Sigmoid colon (tissue), 6 donors: ENCODE measurements at regions not wholly inside any gene's neighbourhood (a gene's known extent, or its start where the extent isn't known, plus 50 kb on each side); places are given as distances from the start of the nearest gene placed in this dataset.

Source experiments
- DNase-seq: peaks from one replicate; pipeline ENCODE4 v3.0.0-alpha.2; 2019
- H3K27ac ChIP-seq, 4 donors: fragments of 200-600 bp; sonication (generic); one replicate each; pipeline ENCODE4 v1.5.1; 2016 to 2019; ENCODE audit warnings: mild to moderate bottlenecking in 1 of 4
- H3K27me3 ChIP-seq, 3 donors: fragments of 200-600 bp; sonication (generic); one replicate each; pipeline ENCODE4 v1.5.1; 2019; ENCODE audit warnings: mild to moderate bottlenecking in 1 of 3
- H3K36me3 ChIP-seq, 4 donors: fragments of 200-600 bp; sonication (generic); one replicate each; pipeline ENCODE4 v1.5.1; 2016 to 2019
- H3K4me1 ChIP-seq, 4 donors: fragments of 200-600 bp; sonication (generic); one replicate each; pipeline ENCODE4 v1.5.1; 2017 to 2019
- H3K4me3 ChIP-seq, 4 donors: fragments of 200-600 bp; sonication (generic); one replicate each; pipeline ENCODE4 v1.5.1; 2017 to 2019; ENCODE audit warnings: mild to moderate bottlenecking in 2 of 4, moderate library complexity in 1 of 4
- H3K9me3 ChIP-seq, 4 donors: fragments of 200-600 bp in 3 of 4; sonication (generic) in 3 of 4; one replicate each; pipeline versions ENCODE4 v1.5.1 to v1.6.1; 2013 to 2019
- EP300 ChIP-seq, 4 donors: sonication (generic); formaldehyde crosslinking; IDR thresholded peaks; one replicate each; pipeline ENCODE4 v1.6.1; 2017; ENCODE audit warnings: antibody characterized with exemption in 4 of 4
- POLR2A ChIP-seq, 2 donors: fragments of 450-650 bp; IDR thresholded peaks; one replicate each; pipeline ENCODE4 v1.6.1; 2016; ENCODE audit warnings: antibody characterized with exemption in 2 of 2, mild to moderate bottlenecking in 2 of 2, moderate library complexity in 2 of 2
- POLR2AphosphoS5 ChIP-seq, 4 donors: sonication (generic); formaldehyde crosslinking; IDR thresholded peaks; one replicate each; pipeline ENCODE4 v1.6.1; 2017; ENCODE audit warnings: antibody characterized with exemption in 4 of 4
- WGBS, 2 donors: extraction: QIAGEN DNeasy Blood & Tissue Kit; methylation state at CpG; one replicate each; pipeline ENCODE4 v1.1.7; 2013; 5-methylcytosine and 5-hydroxymethylcytosine counted together
- intact Hi-C: fragments of 100-400 bp; cut with DNase I; formaldehyde crosslinking; loops from one replicate; pipeline ENCODE4 v1.15.1; 2023
- TF ChIP-seq, protein P1 (sequence below), 4 experiments: fragments of 450-650 bp in 3 of 4; fragments of 200-600 bp in 1 of 4; IDR thresholded peaks; one replicate each; pipeline ENCODE4 v1.5.1; 2016 to 2019; ENCODE audit warnings: antibody characterized with exemption in 4 of 4, mild to moderate bottlenecking in 3 of 4, moderate library complexity in 2 of 4
- donor health status: healthy with polysubstance abuse.
- donor health status: healthy.

- Histone ChIP-seq H3K27me3 (no peaks in the 10 kb centered on the region), H3K4me3 (no peak overlapping the region), H3K36me3 (no peaks in the 10 kb centered on the region), H3K4me1 (no peaks in the 10 kb centered on the region), H3K9me3 (no peaks in the 10 kb centered on the region), H3K27ac (no peak overlapping the region)
- WGBS, 2 donors, result 89 to 93% methylated on average over 3 of the region's 3 CpGs
- DNase-seq, result no peak
- no peak for TF ChIP-seq POLR2AphosphoS5 (IDR thresholded peaks at IDR 0.05)
- no peak for TF ChIP-seq POLR2A (IDR thresholded peaks at IDR 0.05)
- TF ChIP-seq EP300 (IDR thresholded peaks at IDR 0.05), result no peak
- TF ChIP-seq, protein P1, sequence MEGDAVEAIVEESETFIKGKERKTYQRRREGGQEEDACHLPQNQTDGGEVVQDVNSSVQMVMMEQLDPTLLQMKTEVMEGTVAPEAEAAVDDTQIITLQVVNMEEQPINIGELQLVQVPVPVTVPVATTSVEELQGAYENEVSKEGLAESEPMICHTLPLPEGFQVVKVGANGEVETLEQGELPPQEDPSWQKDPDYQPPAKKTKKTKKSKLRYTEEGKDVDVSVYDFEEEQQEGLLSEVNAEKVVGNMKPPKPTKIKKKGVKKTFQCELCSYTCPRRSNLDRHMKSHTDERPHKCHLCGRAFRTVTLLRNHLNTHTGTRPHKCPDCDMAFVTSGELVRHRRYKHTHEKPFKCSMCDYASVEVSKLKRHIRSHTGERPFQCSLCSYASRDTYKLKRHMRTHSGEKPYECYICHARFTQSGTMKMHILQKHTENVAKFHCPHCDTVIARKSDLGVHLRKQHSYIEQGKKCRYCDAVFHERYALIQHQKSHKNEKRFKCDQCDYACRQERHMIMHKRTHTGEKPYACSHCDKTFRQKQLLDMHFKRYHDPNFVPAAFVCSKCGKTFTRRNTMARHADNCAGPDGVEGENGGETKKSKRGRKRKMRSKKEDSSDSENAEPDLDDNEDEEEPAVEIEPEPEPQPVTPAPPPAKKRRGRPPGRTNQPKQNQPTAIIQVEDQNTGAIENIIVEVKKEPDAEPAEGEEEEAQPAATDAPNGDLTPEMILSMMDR (IDR thresholded peaks at IDR 0.05), result no peak
- intact Hi-C loops, result no loop called here
These were observed 153.8 kb upstream of the S100G start for GRCh38 chrX:16496175-16496574.

DNA sequence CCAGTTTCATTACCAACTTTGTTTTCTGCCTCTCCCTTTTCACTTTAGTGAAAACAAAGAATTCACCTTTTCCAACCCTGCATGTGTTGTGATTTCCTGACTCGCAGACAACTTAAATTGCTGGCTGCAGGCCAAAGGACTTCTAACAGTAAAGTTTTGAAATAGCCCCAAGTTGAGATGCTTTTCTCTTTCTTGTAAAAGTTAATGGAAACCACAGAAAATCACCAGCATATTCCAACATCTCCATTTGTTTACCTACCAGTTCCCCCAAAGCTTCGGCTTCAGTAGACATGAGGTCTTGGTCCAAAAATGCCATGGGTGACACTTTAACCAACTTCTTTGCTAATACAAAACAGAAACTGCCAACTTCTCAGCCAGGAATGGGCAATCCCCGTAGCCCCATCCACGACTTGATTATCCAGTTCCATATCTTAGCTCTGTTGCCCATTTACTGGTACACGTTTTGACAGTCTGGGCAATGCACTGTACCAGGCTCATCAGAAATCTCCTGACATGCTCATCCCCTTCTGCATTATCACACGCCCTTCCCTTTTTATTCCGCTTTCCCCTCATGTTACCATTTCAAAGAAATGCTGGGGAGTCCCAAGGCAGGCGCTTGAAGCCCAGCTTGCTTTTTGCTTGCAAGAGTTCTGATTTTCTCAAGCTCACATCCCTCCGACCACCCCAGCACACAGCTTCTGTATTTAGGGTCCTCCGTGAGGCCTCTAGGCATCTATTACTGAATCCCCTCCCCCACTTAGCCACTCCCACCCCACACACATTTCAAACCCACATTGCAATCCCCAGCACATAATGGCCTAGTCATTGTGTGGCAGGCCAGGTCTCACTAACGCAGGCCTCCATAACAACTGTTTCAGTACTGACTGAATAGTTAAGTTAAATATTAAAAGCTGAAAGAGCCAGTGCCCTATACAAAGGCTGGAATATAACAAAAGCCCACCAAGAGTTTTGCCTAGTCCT lies 137.9 kb upstream of the S100G start:
- Histone ChIP-seq H3K9me3 (no peaks in the 10 kb centered on the region), H3K4me3 (no peak overlapping the region), H3K27me3 (no peaks in the 10 kb centered on the region), H3K36me3 (no peaks in the 10 kb centered on the region), H3K27ac (no peak overlapping the region), H3K4me1 (no peaks in the 10 kb centered on the region)
- intact Hi-C loops, result no loop called here
- DNase-seq, result no peak
- WGBS, 2 donors, result 86 to 87% methylated on average over 11 of the region's 11 CpGs
- TF ChIP-seq POLR2A (IDR thresholded peaks at IDR 0.05) (no peak), EP300 (IDR thresholded peaks at IDR 0.05) (no peak), POLR2AphosphoS5 (IDR thresholded peaks at IDR 0.05) (no peak)
- TF ChIP-seq, protein P1 (IDR thresholded peaks at IDR 0.05), result no peak

GRCh38 chrX:16516232-16516876 lies 133.6 kb upstream of the S100G start:
- Histone ChIP-seq H3K4me1 (no peaks in the 10 kb centered on the region), H3K36me3 (no peaks in the 10 kb centered on the region), H3K27ac (no peak overlapping the region), H3K4me3 (no peak overlapping the region), H3K9me3 (no peaks in the 10 kb centered on the region), H3K27me3 (no peaks in the 10 kb centered on the region)
- no peak for TF ChIP-seq POLR2A (IDR thresholded peaks at IDR 0.05)
- TF ChIP-seq, protein P1 (IDR thresholded peaks at IDR 0.05), result no peak
- TF ChIP-seq EP300 (IDR thresholded peaks at IDR 0.05), result no peak
- no peak for TF ChIP-seq POLR2AphosphoS5 (IDR thresholded peaks at IDR 0.05)
- intact Hi-C loops, result no loop called here
- 82 to 95% methylated on average over 3 of the region's 3 CpGs for WGBS, 2 donors
- DNase-seq, result no peak

GRCh38 chrX:16517039-16517605 lies 132.8 kb upstream of the S100G start:
- Histone ChIP-seq H3K9me3 (no peaks in the 10 kb centered on the region), H3K4me1 (no peaks in the 10 kb centered on the region), H3K27me3 (no peaks in the 10 kb centered on the region), H3K4me3 (no peak overlapping the region), H3K27ac (no peak overlapping the region), H3K36me3 (no peaks in the 10 kb centered on the region)
- intact Hi-C loops, result no loop called here
- TF ChIP-seq, protein P1 (IDR thresholded peaks at IDR 0.05), result no peak
- TF ChIP-seq POLR2AphosphoS5 (IDR thresholded peaks at IDR 0.05) (no peak), EP300 (IDR thresholded peaks at IDR 0.05) (no peak), POLR2A (IDR thresholded peaks at IDR 0.05) (no peak)
- DNase-seq, result no peak
- 89 to 94% methylated on average over 2 of the region's 2 CpGs for WGBS, 2 donors
